ENCODE measurements at regions not wholly inside any gene's neighbourhood (a gene's known extent, or its start where the extent isn't known, plus 50 kb on each side); places are given as distances from the start of the nearest gene placed in this dataset.

DNA sequence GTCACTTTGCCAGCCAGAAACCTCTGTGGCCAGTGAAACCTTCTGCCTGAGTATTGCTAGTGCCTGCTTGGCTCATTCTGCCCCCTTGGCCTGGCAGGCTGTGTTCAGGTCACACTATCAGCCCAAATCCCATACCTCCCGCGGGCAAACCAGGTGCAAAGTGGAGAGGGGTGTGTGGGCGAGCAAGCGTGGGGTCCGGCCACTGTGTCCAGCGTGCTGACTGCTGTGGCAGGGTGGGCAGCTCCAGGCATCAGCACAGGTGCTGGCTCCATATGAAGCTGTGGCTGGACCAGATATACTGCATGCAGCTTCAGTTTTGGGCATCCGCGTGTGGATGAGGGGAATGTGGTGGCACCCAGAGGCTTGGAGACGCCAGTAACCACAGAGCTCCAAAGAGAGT, 576.5 kb upstream of the EDIL3 start:
- H3K4me3 ChIP-seq (ENCODE audit: low read depth, low read length, poor library complexity, severe bottlenecking): no peak overlapping the region
- TF ChIP-seq, protein P1, sequence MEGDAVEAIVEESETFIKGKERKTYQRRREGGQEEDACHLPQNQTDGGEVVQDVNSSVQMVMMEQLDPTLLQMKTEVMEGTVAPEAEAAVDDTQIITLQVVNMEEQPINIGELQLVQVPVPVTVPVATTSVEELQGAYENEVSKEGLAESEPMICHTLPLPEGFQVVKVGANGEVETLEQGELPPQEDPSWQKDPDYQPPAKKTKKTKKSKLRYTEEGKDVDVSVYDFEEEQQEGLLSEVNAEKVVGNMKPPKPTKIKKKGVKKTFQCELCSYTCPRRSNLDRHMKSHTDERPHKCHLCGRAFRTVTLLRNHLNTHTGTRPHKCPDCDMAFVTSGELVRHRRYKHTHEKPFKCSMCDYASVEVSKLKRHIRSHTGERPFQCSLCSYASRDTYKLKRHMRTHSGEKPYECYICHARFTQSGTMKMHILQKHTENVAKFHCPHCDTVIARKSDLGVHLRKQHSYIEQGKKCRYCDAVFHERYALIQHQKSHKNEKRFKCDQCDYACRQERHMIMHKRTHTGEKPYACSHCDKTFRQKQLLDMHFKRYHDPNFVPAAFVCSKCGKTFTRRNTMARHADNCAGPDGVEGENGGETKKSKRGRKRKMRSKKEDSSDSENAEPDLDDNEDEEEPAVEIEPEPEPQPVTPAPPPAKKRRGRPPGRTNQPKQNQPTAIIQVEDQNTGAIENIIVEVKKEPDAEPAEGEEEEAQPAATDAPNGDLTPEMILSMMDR (conservative IDR thresholded peaks at IDR 0.05; ENCODE audit: low read depth, low read length): no peak
- no peak for TF ChIP-seq EZH2 (IDR thresholded peaks at IDR 0.05; ENCODE audit: borderline replicate concordance, low read depth, low read length, poor library complexity, severe bottlenecking)
- no peaks in the 10 kb centered on the region for H3K4me1 ChIP-seq (ENCODE audit: insufficient read depth, low read length, poor library complexity, severe bottlenecking)
- H3K27ac ChIP-seq (ENCODE audit: low read depth, low read length, poor library complexity, severe bottlenecking): no peak overlapping the region
- intact Hi-C loops (cut with micrococcal nuclease; ENCODE audit: unreplicated experiment): no loop called here
- no peaks in the 10 kb centered on the region for H3K9me3 ChIP-seq (ENCODE audit: low read depth, low read length, poor library complexity, severe bottlenecking)
- no peak for DNase-seq (ENCODE audit: low spot score)
- H3K36me3 ChIP-seq (ENCODE audit: insufficient read depth, low read length, poor library complexity, severe bottlenecking): no peaks in the 10 kb centered on the region
- POLR2A ChIA-PET (ENCODE audit: low non-redundant PET): no interaction called here
- BruUV-seq (replicated peaks): no TSS peak
- H3K27me3 ChIP-seq (replicated peaks; ENCODE audit: insufficient read depth, low read depth, low read length, poor library complexity): no peaks in the 10 kb centered on the region
- CTCF ChIA-PET: no interaction called here

DNA sequence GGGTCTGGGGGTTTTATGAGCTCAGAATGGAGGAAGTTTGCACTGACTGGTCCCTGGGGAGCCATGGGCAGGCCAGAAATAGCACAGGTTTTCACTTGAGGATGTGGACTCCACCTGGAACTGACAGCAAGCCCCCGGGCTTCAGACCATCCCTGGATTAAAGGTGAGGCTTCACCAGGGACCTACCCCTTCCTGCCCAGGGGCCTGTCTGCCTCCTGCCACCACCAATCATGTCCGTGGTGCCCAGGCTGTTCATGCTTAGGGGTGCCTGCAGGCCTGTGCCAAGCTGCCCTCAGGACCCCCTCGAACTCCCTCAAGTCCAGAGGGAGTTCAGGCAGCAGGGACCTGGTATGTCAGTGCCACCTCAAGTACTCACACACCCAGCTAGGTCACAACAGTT, 577.2 kb upstream of the EDIL3 start:
- H3K9me3 ChIP-seq (ENCODE audit: low read depth, low read length, poor library complexity, severe bottlenecking): no peaks in the 10 kb centered on the region
- no peaks in the 10 kb centered on the region for H3K4me1 ChIP-seq (ENCODE audit: insufficient read depth, low read length, poor library complexity, severe bottlenecking)
- no TSS peak for BruUV-seq (replicated peaks)
- TF ChIP-seq, protein P1 (conservative IDR thresholded peaks at IDR 0.05; ENCODE audit: low read depth, low read length): no peak
- no peak for TF ChIP-seq EZH2 (IDR thresholded peaks at IDR 0.05; ENCODE audit: borderline replicate concordance, low read depth, low read length, poor library complexity, severe bottlenecking)
- H3K27ac ChIP-seq (ENCODE audit: low read depth, low read length, poor library complexity, severe bottlenecking): no peak overlapping the region
- H3K27me3 ChIP-seq (replicated peaks; ENCODE audit: insufficient read depth, low read depth, low read length, poor library complexity): no peaks in the 10 kb centered on the region
- intact Hi-C loops (cut with micrococcal nuclease; ENCODE audit: unreplicated experiment): no loop called here
- CTCF ChIA-PET: no interaction called here
- POLR2A ChIA-PET (ENCODE audit: low non-redundant PET): no interaction called here
- no peaks in the 10 kb centered on the region for H3K36me3 ChIP-seq (ENCODE audit: insufficient read depth, low read length, poor library complexity, severe bottlenecking)
- H3K4me3 ChIP-seq (ENCODE audit: low read depth, low read length, poor library complexity, severe bottlenecking): no peak overlapping the region
- no peak for DNase-seq (ENCODE audit: low spot score)

GRCh38 chr5:84983093-84983492, 598.4 kb upstream of the EDIL3 start:
- CTCF ChIA-PET: no interaction called here
- DNase-seq (ENCODE audit: low spot score): no peak
- Histone ChIP-seq H3K27me3 (replicated peaks; ENCODE audit: insufficient read depth, low read depth, low read length, poor library complexity) (no peaks in the 10 kb centered on the region), H3K4me3 (ENCODE audit: low read depth, low read length, poor library complexity, severe bottlenecking) (no peak overlapping the region), H3K4me1 (ENCODE audit: insufficient read depth, low read length, poor library complexity, severe bottlenecking) (no peaks in the 10 kb centered on the region), H3K27ac (ENCODE audit: low read depth, low read length, poor library complexity, severe bottlenecking) (no peak overlapping the region), H3K9me3 (ENCODE audit: low read depth, low read length, poor library complexity, severe bottlenecking) (no peaks in the 10 kb centered on the region), H3K36me3 (ENCODE audit: insufficient read depth, low read length, poor library complexity, severe bottlenecking) (no peaks in the 10 kb centered on the region)
- POLR2A ChIA-PET (ENCODE audit: low non-redundant PET): no interaction called here
- TF ChIP-seq, protein P1 (conservative IDR thresholded peaks at IDR 0.05; ENCODE audit: low read depth, low read length): no peak
- TF ChIP-seq EZH2 (IDR thresholded peaks at IDR 0.05; ENCODE audit: borderline replicate concordance, low read depth, low read length, poor library complexity, severe bottlenecking): no peak
- no TSS peak for BruUV-seq (replicated peaks)
- intact Hi-C loops (cut with micrococcal nuclease; ENCODE audit: unreplicated experiment): no loop called here

Measured in A673 (cell line).